Smooth muscle cell (in vitro differentiated cells): ENCODE measurements at regions not wholly inside any gene's neighbourhood (a gene's known extent, or its start where the extent isn't known, plus 50 kb on each side); places are given as distances from the start of the nearest gene placed in this dataset.

Experiments
- DNase-seq: peaks from one replicate; lab custom pipeline; 2025; ENCODE audit not compliant: unreplicated experiment; lab: John Stamatoyannopoulos, UW
- H2AFZ ChIP-seq: fragments of 200-600 bp; sonication (generic); 2 replicates; pipeline ENCODE4 v1.6.0; 2016; ENCODE audit warnings: antibody characterized with exemption, low read depth, mild to moderate bottlenecking
- H3F3A ChIP-seq: fragments of 200-600 bp; sonication (generic); 2 replicates; pipeline ENCODE4 v1.6.0; 2017; ENCODE audit warnings: antibody characterized with exemption, low read depth
- H3K27ac ChIP-seq: fragments of 200-600 bp; sonication (generic); 2 replicates; pipeline ENCODE4 v1.5.1; 2016; ENCODE audit warnings: low read depth, mild to moderate bottlenecking
- H3K27me3 ChIP-seq: fragments of 200-600 bp; sonication (generic); 2 replicates; pipeline ENCODE4 v1.6.1; 2016; ENCODE audit warnings: low read depth, mild to moderate bottlenecking
- H3K36me3 ChIP-seq: fragments of 200-600 bp; sonication (generic); 2 replicates; pipeline ENCODE4 v1.5.1; 2016; ENCODE audit warnings: low read depth
- H3K4me1 ChIP-seq: fragments of 200-600 bp; sonication (generic); 2 replicates; pipeline ENCODE4 v1.5.1; 2016; ENCODE audit warnings: low read depth
- H3K4me2 ChIP-seq: fragments of 200-600 bp; sonication (generic); 2 replicates; pipeline ENCODE4 v1.6.0; 2016; ENCODE audit warnings: mild to moderate bottlenecking
- H3K4me3 ChIP-seq: fragments of 200-600 bp; sonication (generic); 2 replicates; pipeline ENCODE4 v1.5.1; 2016; ENCODE audit warnings: mild to moderate bottlenecking
- H3K79me2 ChIP-seq: fragments of 200-600 bp; sonication (generic); 2 replicates; pipeline ENCODE4 v1.6.0; 2016; ENCODE audit warnings: low read depth, mild to moderate bottlenecking
- H3K9ac ChIP-seq: fragments of 200-600 bp; sonication (generic); 2 replicates; pipeline ENCODE4 v1.6.0; 2016; ENCODE audit warnings: low read depth
- H3K9me3 ChIP-seq: fragments of 200-600 bp; sonication (generic); replicated peaks from 2 replicates; pipeline ENCODE4 v1.5.1; 2016; ENCODE audit warnings: low read depth
- H4K20me1 ChIP-seq: fragments of 200-600 bp; sonication (generic); 2 replicates; pipeline ENCODE4 v1.6.0; 2016; ENCODE audit warnings: low read depth
- WGBS: methylation state at CpG from one replicate; pipeline ENCODE4 v1.1.7; 2016; ENCODE audit warnings: low lambda C conversion rate; 5-methylcytosine and 5-hydroxymethylcytosine counted together
- TF ChIP-seq, protein P1 (sequence below): fragments of 200-600 bp; sonication (generic); IDR thresholded peaks from 2 replicates; pipeline ENCODE4 v1.5.1; 2017; ENCODE audit warnings: borderline replicate concordance, mild to moderate bottlenecking, antibody characterized with exemption; ENCODE audit not compliant: insufficient read depth, poor library complexity, severe bottlenecking

DNA sequence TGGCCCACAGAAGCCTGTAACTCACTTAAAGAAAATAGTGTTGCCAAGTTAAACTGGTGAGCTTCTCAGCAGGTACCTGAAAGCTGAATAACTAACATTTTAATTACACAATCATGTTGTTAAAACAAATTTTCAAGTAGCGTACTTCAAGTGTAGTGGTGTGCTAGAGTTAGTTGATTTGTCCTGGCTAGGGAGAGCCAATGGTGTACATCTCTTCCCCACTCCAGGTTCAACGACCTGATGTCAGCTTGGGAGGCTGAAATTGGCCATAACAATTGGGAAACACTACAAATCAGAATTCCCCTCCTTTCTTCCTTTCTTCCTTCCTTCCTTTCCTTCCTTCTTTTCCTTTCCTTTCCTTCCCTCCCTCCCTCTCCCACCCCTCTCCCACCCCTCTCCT, 295.3 kb upstream of the SLC24A2 start:
- WGBS, result 83% methylated on average over 2 of the region's 2 CpGs
- no peaks in the 10 kb centered on the region for H3K9me3 ChIP-seq
- no peaks in the 10 kb centered on the region for H3K36me3 ChIP-seq
- no peak for DNase-seq
- no peak overlapping the region for H3K9ac ChIP-seq
- H3F3A ChIP-seq, result no peaks in the 10 kb centered on the region
- H2AFZ ChIP-seq, result no peak overlapping the region
- no peaks in the 10 kb centered on the region for H4K20me1 ChIP-seq
- no peaks in the 10 kb centered on the region for H3K79me2 ChIP-seq
- no peak overlapping the region for H3K27ac ChIP-seq
- H3K4me3 ChIP-seq, result no peak overlapping the region
- H3K27me3 ChIP-seq, result no peaks in the 10 kb centered on the region
- H3K4me2 ChIP-seq, result no peak overlapping the region
- H3K4me1 ChIP-seq, result no peaks in the 10 kb centered on the region
- TF ChIP-seq, protein P1, sequence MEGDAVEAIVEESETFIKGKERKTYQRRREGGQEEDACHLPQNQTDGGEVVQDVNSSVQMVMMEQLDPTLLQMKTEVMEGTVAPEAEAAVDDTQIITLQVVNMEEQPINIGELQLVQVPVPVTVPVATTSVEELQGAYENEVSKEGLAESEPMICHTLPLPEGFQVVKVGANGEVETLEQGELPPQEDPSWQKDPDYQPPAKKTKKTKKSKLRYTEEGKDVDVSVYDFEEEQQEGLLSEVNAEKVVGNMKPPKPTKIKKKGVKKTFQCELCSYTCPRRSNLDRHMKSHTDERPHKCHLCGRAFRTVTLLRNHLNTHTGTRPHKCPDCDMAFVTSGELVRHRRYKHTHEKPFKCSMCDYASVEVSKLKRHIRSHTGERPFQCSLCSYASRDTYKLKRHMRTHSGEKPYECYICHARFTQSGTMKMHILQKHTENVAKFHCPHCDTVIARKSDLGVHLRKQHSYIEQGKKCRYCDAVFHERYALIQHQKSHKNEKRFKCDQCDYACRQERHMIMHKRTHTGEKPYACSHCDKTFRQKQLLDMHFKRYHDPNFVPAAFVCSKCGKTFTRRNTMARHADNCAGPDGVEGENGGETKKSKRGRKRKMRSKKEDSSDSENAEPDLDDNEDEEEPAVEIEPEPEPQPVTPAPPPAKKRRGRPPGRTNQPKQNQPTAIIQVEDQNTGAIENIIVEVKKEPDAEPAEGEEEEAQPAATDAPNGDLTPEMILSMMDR, result no peak

DNA sequence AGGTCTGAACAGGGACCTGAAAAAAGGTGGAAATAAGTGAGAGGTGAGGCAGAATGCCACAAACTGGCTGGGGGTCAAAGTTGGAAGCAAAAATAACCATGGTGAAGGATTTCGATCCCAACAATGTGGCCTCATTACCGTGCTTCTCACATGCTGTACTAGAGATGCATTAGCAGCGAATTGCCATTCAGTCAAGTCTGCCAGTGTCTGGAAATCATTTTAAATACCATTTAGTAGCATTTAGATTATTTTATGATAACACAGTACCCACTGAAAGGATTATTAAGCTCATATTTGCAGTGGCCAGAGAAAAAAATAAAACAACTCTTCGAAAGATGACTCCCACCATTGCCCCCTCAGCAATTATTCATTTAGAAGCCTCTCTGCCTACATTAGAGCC, 294.6 kb upstream of the SLC24A2 start:
- no peak for DNase-seq
- no peak overlapping the region for H3K27ac ChIP-seq
- no peaks in the 10 kb centered on the region for H3K9me3 ChIP-seq
- H3K9ac ChIP-seq, result no peak overlapping the region
- no peak overlapping the region for H3K4me2 ChIP-seq
- no peaks in the 10 kb centered on the region for H3K4me1 ChIP-seq
- no peaks in the 10 kb centered on the region for H3K36me3 ChIP-seq
- H3K4me3 ChIP-seq, result no peak overlapping the region
- no peak overlapping the region for H2AFZ ChIP-seq
- WGBS, result 97% methylated on average over 4 of the region's 4 CpGs
- H4K20me1 ChIP-seq, result no peaks in the 10 kb centered on the region
- TF ChIP-seq, protein P1, result no peak
- H3F3A ChIP-seq, result no peaks in the 10 kb centered on the region
- H3K79me2 ChIP-seq, result no peaks in the 10 kb centered on the region
- no peaks in the 10 kb centered on the region for H3K27me3 ChIP-seq

DNA sequence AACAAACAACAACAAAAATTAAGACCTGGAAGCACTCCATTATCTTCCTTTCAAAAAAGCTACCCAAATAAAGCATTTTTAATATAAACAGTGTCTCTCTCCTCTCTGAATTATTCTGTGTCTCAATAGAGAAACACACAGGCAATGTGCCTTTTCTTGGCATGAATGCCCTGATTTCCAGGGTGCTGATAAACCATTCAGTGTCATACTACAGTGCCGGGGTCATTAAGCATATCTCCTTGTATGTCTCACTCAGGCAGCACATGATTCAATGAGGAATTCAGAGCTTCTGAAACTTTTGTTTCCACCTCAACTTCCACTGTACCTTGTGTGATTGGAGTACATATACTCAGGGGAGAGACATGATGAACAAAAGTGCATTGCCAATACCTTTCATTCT, 294.0 kb upstream of the SLC24A2 start:
- no peaks in the 10 kb centered on the region for H3K9me3 ChIP-seq
- no peak overlapping the region for H3K4me3 ChIP-seq
- WGBS, result 66% methylated on average over 1 of the region's 1 CpG
- H3F3A ChIP-seq, result no peaks in the 10 kb centered on the region
- DNase-seq, result no peak
- no peaks in the 10 kb centered on the region for H3K36me3 ChIP-seq
- H3K4me1 ChIP-seq, result no peaks in the 10 kb centered on the region
- no peaks in the 10 kb centered on the region for H4K20me1 ChIP-seq
- no peak overlapping the region for H2AFZ ChIP-seq
- TF ChIP-seq, protein P1, result no peak
- H3K27ac ChIP-seq, result no peak overlapping the region
- no peak overlapping the region for H3K4me2 ChIP-seq
- no peak overlapping the region for H3K9ac ChIP-seq
- no peaks in the 10 kb centered on the region for H3K27me3 ChIP-seq
- no peaks in the 10 kb centered on the region for H3K79me2 ChIP-seq

DNA sequence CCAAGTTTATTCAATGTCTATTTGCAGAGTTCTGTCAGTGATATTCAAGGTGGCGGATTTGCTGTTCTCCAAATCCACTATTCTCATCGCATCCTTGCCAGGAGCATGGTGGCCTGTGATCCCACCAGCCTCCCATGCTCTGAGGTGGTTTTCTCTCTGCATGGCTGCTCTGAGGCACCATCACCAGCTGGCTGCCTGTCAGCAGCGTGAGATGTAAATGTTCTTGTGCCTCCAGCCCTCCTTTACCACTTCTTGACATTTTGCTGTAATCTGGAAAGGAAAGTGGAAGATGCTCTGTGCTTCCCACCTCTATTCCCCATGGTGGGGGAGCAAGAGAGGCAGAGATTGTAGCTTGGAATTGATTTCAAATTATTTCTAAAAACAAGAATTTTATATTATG, 293.6 kb upstream of the SLC24A2 start:
- Histone ChIP-seq H4K20me1 (no peaks in the 10 kb centered on the region), H3K9me3 (no peaks in the 10 kb centered on the region), H3K4me2 (no peak overlapping the region), H3K4me1 (no peaks in the 10 kb centered on the region), H3K36me3 (no peaks in the 10 kb centered on the region), H3K4me3 (no peak overlapping the region), H3K27me3 (no peaks in the 10 kb centered on the region), H2AFZ (no peak overlapping the region), H3K79me2 (no peaks in the 10 kb centered on the region), H3K27ac (no peak overlapping the region), H3K9ac (no peak overlapping the region), H3F3A (no peaks in the 10 kb centered on the region)
- DNase-seq, result no peak
- 89% methylated on average over 3 of the region's 3 CpGs for WGBS
- TF ChIP-seq, protein P1, result no peak
